GM12873 (cell line): ENCODE measurements at regions not wholly inside any gene's neighbourhood (a gene's known extent, or its start where the extent isn't known, plus 50 kb on each side); places are given as distances from the start of the nearest gene placed in this dataset.

ENCODE experiments used
- CTCF ChIP-seq: IDR thresholded peaks from 2 replicates; pipeline ENCODE4 v1.5.1; 2012; ENCODE audit warnings: low read depth, mild to moderate bottlenecking, moderate library complexity, low read length, control low read depth; ENCODE audit not compliant: insufficient read depth; ENCODE audit errors: missing control alignments

- no peak for TF ChIP-seq CTCF
These were observed 318.5 kb upstream of the MC4R start for GRCh38 chr18:60691061-60691460.

- TF ChIP-seq CTCF: no peak
These were observed 320.9 kb upstream of the MC4R start for GRCh38 chr18:60693426-60693825.

GRCh38 chr18:60698901-60699300 is 326.3 kb upstream of the MC4R start:
- no peak for TF ChIP-seq CTCF

- no peak for TF ChIP-seq CTCF
These were observed 350.2 kb upstream of the MC4R start for GRCh38 chr18:60722742-60723141.

GRCh38 chr18:60732143-60732542 is 359.6 kb upstream of the MC4R start:
- no peak for TF ChIP-seq CTCF

GRCh38 chr18:60739212-60739611 is 366.6 kb upstream of the MC4R start:
- TF ChIP-seq CTCF: no peak

- TF ChIP-seq CTCF: no peak
These were observed 367.7 kb upstream of the MC4R start for GRCh38 chr18:60740313-60740712.
